Left ventricle myocardium inferior (tissue), 1 donor: ENCODE measurements at regions not wholly inside any gene's neighbourhood (a gene's known extent, or its start where the extent isn't known, plus 50 kb on each side); places are given as distances from the start of the nearest gene placed in this dataset.

Experiments used
- DNase-seq: peaks from one replicate; pipeline ENCODE4 v3.0.0-alpha.2; 2020
- H3K27ac ChIP-seq: fragments of 200-600 bp; replicated peaks from 2 replicates; pipeline ENCODE4 v1.8.0; 2021
- H3K27me3 ChIP-seq: fragments of 200-600 bp; 2 replicates; pipeline ENCODE4 v1.8.0; 2021; ENCODE audit warnings: low read depth
- H3K36me3 ChIP-seq: fragments of 200-600 bp; 2 replicates; pipeline ENCODE4 v1.8.0; 2021
- H3K4me1 ChIP-seq: fragments of 200-600 bp; 2 replicates; pipeline ENCODE4 v1.8.0; 2021
- H3K4me3 ChIP-seq: fragments of 200-600 bp; 2 replicates; pipeline ENCODE4 v1.8.0; 2021; ENCODE audit warnings: mild to moderate bottlenecking, moderate library complexity
- H3K9me3 ChIP-seq: fragments of 200-600 bp; replicated peaks from 2 replicates; pipeline ENCODE4 v1.8.0; 2021
- intact Hi-C: fragments of 100-400 bp; cut with micrococcal nuclease; formaldehyde crosslinking; loops from one replicate; pipeline ENCODE4 v1.11.0; 2022
- TF ChIP-seq, protein P1 (sequence below): fragments of 200-600 bp; IDR thresholded peaks from 2 replicates; pipeline ENCODE4 v1.8.0; 2021; ENCODE audit warnings: antibody characterized with exemption, mild to moderate bottlenecking, borderline replicate concordance
- donor health status: DM: no; HTN: yes; CAD: no; lungs with severe emphysema.

DNA sequence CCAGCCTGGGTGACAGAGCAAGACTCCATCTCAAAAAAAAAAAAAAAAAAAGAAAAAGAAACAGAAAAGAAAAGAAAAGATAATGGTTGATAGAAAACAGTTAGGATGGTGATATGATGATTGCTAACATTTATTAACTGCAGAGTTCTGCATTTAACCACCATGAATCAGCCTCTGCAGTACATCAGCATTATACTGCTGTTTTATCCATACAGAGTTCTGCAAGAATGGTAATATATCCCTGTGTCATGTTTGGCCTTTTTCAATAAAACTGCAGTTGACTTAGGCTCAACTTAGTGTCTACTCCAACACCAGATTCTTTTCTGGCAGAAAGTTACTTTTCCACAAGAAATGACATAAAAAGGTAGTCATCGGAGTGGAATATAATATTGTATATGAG, 62.6 kb downstream of the DUSP6 start:
- TF ChIP-seq, protein P1, sequence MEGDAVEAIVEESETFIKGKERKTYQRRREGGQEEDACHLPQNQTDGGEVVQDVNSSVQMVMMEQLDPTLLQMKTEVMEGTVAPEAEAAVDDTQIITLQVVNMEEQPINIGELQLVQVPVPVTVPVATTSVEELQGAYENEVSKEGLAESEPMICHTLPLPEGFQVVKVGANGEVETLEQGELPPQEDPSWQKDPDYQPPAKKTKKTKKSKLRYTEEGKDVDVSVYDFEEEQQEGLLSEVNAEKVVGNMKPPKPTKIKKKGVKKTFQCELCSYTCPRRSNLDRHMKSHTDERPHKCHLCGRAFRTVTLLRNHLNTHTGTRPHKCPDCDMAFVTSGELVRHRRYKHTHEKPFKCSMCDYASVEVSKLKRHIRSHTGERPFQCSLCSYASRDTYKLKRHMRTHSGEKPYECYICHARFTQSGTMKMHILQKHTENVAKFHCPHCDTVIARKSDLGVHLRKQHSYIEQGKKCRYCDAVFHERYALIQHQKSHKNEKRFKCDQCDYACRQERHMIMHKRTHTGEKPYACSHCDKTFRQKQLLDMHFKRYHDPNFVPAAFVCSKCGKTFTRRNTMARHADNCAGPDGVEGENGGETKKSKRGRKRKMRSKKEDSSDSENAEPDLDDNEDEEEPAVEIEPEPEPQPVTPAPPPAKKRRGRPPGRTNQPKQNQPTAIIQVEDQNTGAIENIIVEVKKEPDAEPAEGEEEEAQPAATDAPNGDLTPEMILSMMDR, result no peak
- no peak for DNase-seq
- intact Hi-C loops, result no loop called here

DNA sequence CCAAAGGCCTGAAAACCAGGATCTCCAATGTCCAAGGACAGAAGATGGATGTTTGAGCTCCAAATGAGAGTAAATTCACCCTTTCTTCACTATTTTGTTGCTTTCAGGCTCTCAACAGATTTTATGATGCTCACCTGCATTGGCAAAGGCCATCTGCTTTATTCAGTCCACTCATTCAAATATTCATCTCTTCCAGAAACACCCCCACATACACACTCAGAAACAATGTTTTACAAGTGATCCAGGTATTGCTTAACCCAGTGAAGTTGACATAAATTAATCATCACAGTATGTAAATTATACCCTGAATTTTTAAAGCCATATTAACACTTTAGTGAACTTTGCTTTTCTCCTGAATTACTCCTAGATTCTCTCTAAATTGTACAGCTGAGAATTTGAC, 63.3 kb downstream of the DUSP6 start:
- TF ChIP-seq, protein P1, result no peak
- Histone ChIP-seq H3K9me3 (no peaks in the 10 kb centered on the region), H3K4me1 (no peaks in the 10 kb centered on the region), H3K27ac (no peak overlapping the region), H3K4me3 (no peak overlapping the region), H3K36me3 (no peaks in the 10 kb centered on the region), H3K27me3 (no peaks in the 10 kb centered on the region)
- intact Hi-C loops, result no loop called here
- no peak for DNase-seq

More for the DNA sequence above, 62.6 kb downstream of the DUSP6 start:
- Histone ChIP-seq H3K27ac (no peak overlapping the region), H3K4me1 (no peaks in the 10 kb centered on the region), H3K4me3 (no peak overlapping the region), H3K27me3 (no peaks in the 10 kb centered on the region), H3K36me3 (no peaks in the 10 kb centered on the region), H3K9me3 (no peaks in the 10 kb centered on the region)

DNA sequence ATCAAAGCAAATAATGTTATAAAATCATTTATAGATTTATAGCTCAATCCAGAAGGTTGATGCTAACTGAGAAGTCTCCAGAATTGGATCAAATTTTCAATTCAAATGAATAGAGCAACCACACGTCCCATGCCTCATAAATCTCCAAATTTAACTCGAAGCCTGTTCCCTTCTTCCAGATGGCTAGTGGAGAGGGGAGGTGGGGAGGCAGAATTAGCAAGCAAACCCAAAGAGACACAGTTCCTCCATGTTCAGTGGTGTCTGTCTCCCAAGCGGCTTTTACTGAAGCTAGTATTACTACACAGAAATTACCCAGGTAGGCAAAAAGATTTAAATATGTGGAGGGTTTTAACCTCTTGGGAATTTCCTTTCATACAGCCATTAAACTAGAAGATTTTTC, 65.8 kb downstream of the DUSP6 start:
- TF ChIP-seq, protein P1, result no peak
- Histone ChIP-seq H3K9me3 (no peaks in the 10 kb centered on the region), H3K4me3 (no peak overlapping the region), H3K27me3 (no peaks in the 10 kb centered on the region), H3K27ac (no peak overlapping the region), H3K36me3 (no peaks in the 10 kb centered on the region), H3K4me1 (peaks cover 8% of the 10 kb centered on the region)
- no peak for DNase-seq
- intact Hi-C loops, result no loop called here

DNA sequence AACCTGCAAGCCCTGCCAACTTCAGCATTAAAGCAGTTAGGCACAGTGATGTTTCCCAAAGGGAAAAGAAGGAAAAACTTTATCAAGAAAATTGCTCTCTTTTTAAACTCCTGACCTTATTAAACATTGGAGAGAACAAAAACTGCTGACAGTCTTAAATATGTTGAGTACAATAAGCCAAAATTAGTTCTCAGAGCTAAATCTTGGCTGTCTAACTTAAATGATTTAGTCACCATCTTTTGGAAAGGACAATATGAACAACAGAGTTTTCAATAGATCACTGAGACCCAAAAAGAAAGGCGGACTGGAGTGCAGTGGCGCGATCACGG, 70.8 kb downstream of the DUSP6 start:
- no peak overlapping the region for H3K4me3 ChIP-seq

DNA sequence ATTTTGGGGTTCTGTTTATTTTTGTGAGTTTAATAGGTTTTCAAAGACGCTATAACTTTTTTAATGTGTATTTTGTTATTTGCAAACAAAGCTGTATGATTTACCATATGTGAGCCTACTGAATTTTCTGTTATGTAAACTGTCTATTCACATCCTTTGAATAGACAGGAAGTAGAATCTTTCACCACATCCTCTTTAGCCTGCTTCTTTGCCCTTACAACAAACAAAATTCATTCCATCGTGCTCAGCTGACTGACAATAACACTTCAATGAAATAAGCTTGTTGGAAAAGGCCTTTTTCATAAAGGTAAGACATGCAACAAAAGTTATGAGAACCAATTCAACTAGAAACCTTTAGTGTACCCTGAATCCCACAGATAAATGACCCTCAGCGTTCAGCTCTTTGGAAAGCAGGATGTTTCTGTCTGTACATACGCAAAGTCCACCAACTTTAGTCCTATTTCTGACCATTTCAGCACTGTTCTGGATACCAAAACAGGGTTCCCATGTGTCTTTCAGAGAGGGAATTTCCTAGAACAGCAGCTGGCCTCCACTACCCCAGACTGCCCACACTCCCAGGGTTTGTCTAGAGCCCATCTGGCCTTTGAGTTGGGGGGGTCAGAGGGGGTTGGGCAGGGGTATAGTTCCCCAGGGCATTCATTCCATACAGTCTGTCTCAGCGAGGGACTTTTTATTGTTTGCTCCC, 71.3 kb downstream of the DUSP6 start:
- no peaks in the 10 kb centered on the region for H3K9me3 ChIP-seq
- H3K27ac ChIP-seq, result peak overlapping the region; percentile 67
- no peak overlapping the region for H3K4me3 ChIP-seq
- intact Hi-C loops, result no loop called here
- H3K36me3 ChIP-seq, result no peaks in the 10 kb centered on the region
- TF ChIP-seq, protein P1, result no peak
- peak; percentile 46 for DNase-seq
- H3K4me1 ChIP-seq, result peaks cover 22% of the 10 kb centered on the region
- no peaks in the 10 kb centered on the region for H3K27me3 ChIP-seq

More for the DNA sequence above, 70.8 kb downstream of the DUSP6 start:
- no peaks in the 10 kb centered on the region for H3K9me3 ChIP-seq
- intact Hi-C loops, result no loop called here
- DNase-seq, result no peak
- no peaks in the 10 kb centered on the region for H3K36me3 ChIP-seq
- H3K27ac ChIP-seq, result peak overlapping the region; percentile 67
- TF ChIP-seq, protein P1, result no peak
- peaks cover 20% of the 10 kb centered on the region for H3K4me1 ChIP-seq
- H3K27me3 ChIP-seq, result no peaks in the 10 kb centered on the region
